SK-N-SH treated with all-trans-retinoic acid at 6 μM for 48 hours (cell line): ENCODE measurements at regions not wholly inside any gene's neighbourhood (a gene's known extent, or its start where the extent isn't known, plus 50 kb on each side); places are given as distances from the start of the nearest gene placed in this dataset.

Experiments
- ARNTL ChIP-seq: fragments of 450-650 bp; formaldehyde crosslinking; IDR thresholded peaks from 2 replicates; pipeline ENCODE4 v1.5.0; 2020; ENCODE audit warnings: low read depth, mild to moderate bottlenecking, moderate library complexity, borderline replicate concordance
- CREB5 ChIP-seq: fragments of 250-450 bp; sonication (Bioruptor Pico); IDR thresholded peaks from 2 replicates; pipeline ENCODE4 v1.5.1; 2020; ENCODE audit warnings: low read depth, mild to moderate bottlenecking, moderate library complexity
- CSRNP3 ChIP-seq: fragments of 250-450 bp; sonication (Bioruptor Pico); IDR thresholded peaks from 2 replicates; pipeline ENCODE4 v1.5.1; 2021; ENCODE audit warnings: mild to moderate bottlenecking, moderate library complexity
- ISL1 ChIP-seq: fragments of 250-450 bp; sonication (Bioruptor Pico); IDR thresholded peaks from 2 replicates; pipeline ENCODE4 v2.1.2; 2022; ENCODE audit warnings: mild to moderate bottlenecking, moderate library complexity
- PATZ1 ChIP-seq: fragments of 250-450 bp; sonication (Bioruptor Pico); IDR thresholded peaks from 2 replicates; pipeline ENCODE4 v1.8.0; 2020; ENCODE audit warnings: mild to moderate bottlenecking, moderate library complexity, borderline replicate concordance
- PPARA ChIP-seq: fragments of 250-450 bp; sonication (Bioruptor Pico); IDR thresholded peaks from 2 replicates; pipeline ENCODE4 v1.5.0; 2020; ENCODE audit warnings: mild to moderate bottlenecking, borderline replicate concordance
- RARB ChIP-seq: fragments of 250-450 bp; sonication (Bioruptor Pico); IDR thresholded peaks from 2 replicates; pipeline ENCODE4 v1.8.0; 2021; ENCODE audit warnings: mild to moderate bottlenecking, moderate library complexity
- TOX ChIP-seq: fragments of 250-450 bp; sonication (Bioruptor Pico); IDR thresholded peaks from 2 replicates; pipeline ENCODE4 v1.8.0; 2021; ENCODE audit warnings: mild to moderate bottlenecking, moderate library complexity, borderline replicate concordance
- ZFP3 ChIP-seq: fragments of 250-450 bp; sonication (Bioruptor Pico); IDR thresholded peaks from 2 replicates; pipeline ENCODE4 v1.5.0; 2020; ENCODE audit warnings: mild to moderate bottlenecking, moderate library complexity
- ZFP30 ChIP-seq: fragments of 450-650 bp; formaldehyde crosslinking; IDR thresholded peaks from 2 replicates; pipeline ENCODE4 v1.5.0; 2022; ENCODE audit warnings: mild to moderate bottlenecking, moderate library complexity
- ZNF70 ChIP-seq: fragments of 450-650 bp; formaldehyde crosslinking; IDR thresholded peaks from 2 replicates; pipeline ENCODE4 v1.5.0; 2020; ENCODE audit warnings: mild to moderate bottlenecking, moderate library complexity
- ZNF8 ChIP-seq: fragments of 450-650 bp; formaldehyde crosslinking; IDR thresholded peaks from 2 replicates; pipeline ENCODE4 v1.5.0; 2020; ENCODE audit warnings: mild to moderate bottlenecking, moderate library complexity

- TF ChIP-seq ISL1 (CRISPR knock-in tag) (no peak), RARB (CRISPR knock-in tag) (no peak), ZFP3 (CRISPR knock-in tag) (no peak), ZFP30 (no peak), ZNF8 (CRISPR knock-in tag) (no peak), ZNF70 (CRISPR knock-in tag) (no peak), CREB5 (CRISPR knock-in tag) (no peak), PPARA (no peak), CSRNP3 (CRISPR knock-in tag) (no peak), TOX (CRISPR knock-in tag) (no peak), PATZ1 (CRISPR knock-in tag) (no peak), ARNTL (CRISPR knock-in tag) (no peak)
These were observed 92.7 kb upstream of the ARMC2 start for GRCh38 chr6:108755257-108756240.
